Lung microvascular endothelial cell (primary cell): ENCODE measurements at regions not wholly inside any gene's neighbourhood (a gene's known extent, or its start where the extent isn't known, plus 50 kb on each side); places are given as distances from the start of the nearest gene placed in this dataset.
"Not testable (repeated sequence)": the region's sequence is repeated elsewhere in the genome, so short reads cannot be mapped to it uniquely, and the experiment has no call there.

Source experiments
- DNase-seq, 2 donors: peaks; one replicate each; pipeline versions ENCODE4 v3.0.0 to v3.0.0-alpha.2; 2010; ENCODE audit warnings: low read depth in 2 of 2

DNA sequence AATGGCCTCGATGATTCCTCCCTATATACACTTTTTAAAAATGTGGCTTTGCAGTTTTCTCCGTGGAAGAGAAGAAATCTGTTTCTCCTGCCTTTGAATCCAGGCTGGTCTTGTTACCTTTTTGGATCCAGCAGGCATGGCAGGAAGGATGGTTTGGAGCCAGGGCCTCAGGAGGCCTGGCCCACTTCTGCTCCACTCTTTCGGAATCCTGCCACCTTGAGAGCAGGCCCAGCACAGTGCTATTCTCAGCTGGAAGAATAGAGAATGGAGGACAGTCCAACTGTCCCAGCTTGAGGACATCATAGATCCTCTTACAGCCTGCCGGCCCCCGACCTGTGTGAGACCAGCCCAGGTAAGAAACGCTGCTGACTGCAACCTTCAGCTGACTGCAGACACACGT lies 421.5 kb downstream of the FUT8 start:
- DNase-seq = no peak

DNA sequence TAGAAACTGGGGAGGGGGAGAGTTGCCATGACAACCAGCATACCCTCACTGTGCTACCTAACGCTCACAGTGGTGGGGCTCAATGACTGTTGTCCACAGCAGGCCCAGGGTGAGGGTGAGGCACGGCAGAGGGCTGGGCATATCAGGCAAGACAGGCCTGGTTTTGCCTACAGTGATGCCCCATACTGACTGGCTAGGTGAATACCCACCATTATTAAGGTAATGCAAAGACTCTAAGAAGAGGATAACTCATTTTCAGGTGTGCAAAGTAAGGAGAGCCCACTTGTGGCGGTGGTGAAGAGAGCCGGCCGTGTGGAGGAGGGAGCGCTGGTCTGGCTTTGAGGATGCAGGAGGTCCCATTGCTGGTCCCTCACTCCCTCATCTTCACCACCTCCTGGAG lies 422.3 kb downstream of the FUT8 start:
- no peak for DNase-seq

DNA sequence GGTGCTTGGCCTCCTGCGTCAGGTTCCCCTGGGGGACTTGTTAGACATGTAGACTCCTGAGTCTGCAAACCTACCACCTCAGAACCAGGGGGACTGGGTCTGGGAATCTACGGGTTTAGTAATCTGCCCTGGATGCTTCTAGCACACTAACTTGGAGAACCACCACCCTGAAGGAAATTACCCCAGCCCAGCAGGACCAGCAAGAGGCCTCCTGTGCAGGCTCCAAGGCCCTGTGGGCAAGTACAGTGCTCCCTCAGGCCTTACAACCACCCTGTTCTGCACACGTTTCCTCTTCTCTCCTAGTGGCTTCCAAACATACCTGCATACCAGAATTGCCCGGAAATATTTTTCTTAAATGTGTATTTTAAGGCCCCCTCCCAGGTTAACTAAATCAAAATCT lies 423.0 kb downstream of the FUT8 start:
- no peak for DNase-seq

DNA sequence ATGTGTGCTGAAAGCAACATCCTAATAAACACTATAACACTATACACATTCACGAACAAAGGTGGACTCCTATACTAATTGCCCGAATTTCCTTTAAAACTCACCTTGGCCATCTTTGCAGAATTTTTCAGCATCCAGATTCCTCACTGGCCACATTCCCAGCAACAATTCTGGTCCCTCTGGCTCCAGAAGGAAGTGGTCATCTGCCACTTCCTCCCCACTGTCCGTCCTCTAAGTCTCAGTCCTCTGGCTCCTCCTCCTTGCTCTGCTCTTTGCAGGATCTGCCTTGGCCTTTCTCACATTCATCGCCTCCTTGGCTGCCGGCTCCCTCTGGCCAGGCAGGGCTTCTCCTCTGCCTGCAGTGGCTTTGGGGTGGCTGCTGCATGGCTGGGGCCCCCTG lies 426.0 kb downstream of the FUT8 start:
- DNase-seq = no peak

DNA sequence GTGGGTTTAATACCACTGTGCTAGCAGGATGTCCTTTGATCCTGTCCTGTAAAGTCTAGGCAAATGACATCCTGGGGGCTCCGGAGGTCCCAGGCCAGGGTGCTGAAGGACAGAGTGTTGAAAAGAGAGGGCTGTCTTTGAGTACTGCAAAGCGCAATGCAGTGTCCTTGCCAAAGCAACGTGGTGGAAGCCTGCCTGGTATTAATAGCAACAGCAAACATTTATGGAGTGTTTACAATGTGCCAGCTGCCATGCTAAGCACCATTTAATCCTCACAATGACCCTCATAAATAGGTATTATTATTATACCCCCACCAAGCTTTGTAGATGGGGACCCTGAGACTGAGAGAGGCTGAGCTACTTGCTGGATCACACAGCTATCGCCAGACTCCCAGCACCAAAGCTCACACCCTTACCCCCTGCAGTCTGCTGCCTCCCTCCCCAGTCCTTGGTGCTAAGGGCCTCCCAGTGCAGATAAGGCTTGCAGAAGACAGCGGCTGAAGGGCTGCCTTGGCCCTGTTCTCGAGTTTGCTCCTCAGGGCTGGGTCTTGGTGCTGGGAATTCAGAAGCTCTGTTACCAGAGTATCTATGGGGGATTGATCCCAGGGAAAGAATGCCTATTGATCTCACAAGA lies 427.7 kb downstream of the FUT8 start:
- no peak for DNase-seq

DNA sequence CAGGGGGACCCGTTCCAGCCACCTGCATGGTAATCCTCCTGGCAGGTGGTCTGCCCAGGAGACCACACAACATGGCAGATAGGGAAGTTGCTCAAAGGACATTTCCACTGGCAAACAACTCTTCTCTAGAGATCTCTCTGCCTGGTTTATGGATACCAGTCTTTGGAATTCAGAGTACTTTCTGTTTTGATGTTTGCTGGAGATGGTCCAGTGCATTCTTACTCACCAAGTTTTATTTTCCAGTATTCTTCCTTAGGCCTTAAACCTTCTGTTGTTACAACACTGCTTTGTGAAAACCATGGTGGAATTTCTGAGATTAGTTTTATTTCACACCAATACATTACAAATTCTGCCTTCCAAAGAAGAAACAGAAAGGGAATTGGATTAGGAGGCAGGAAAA lies 428.3 kb downstream of the FUT8 start:
- DNase-seq = no peak

DNA sequence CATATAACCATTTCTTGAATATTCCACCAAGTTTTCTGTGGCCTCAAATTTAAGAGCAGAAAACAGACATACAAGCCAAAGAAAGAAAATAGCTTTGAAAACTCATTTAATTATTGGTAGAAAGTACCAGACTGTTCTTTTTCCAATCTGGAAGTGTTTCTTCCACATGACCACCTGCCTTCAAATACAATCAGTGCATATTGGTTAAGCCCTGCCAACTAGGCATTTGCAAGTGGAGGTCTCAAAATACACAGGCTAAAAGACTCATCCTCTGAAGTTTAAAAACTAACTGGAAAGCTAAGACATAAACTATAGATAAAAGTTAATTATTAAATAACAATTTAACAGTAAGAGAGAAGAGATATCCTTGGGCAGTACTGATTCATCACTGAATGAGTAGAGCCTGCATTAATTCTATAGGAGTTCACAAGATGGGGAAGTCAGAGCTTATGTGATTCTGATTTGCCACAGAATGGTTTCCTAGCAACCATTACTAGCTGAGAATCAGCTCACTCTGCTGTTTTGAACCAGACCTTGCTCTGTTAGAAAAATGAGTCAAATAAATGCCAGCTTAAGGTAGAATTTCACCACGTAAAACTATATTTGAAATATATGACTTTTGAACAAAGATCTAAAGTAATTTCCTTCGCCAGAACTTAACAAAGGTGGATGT lies 433.8 kb downstream of the FUT8 start:
- DNase-seq = no peak

DNA sequence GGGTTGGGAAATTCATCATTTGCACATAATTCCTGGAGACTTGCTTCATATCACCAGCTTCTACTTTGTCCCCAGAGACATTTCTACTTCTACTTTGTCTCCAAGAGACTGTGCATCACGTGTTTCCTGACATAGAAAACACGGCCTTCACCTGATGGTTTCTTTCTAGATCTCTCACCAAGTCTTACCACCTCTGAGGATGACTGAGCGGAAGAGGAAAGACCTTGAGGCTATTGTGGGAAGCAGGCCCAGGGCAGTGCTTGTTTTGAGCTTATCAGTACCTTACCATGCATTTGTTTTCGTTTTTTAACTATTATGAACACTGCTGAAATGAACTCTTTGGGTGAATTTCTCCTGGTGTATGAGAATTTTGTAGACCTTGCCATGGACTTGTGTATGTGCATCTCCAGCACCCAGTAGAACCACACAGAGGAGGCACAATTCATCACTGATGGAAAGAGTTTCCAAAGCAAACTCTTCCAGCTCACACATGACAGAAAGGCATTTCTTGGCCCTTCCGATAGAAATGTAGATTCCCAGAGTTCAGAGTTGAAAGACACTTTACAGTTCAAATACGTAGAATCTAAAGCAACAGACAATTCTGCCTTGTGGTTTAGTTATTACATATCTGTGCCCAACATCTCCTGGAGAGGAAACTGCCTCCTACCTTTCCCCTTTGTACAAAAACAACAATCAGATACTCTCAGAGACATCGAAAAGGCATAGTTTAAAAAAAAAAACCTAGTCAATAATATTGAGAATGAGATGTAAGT lies 434.7 kb downstream of the FUT8 start:
- DNase-seq = no peak

DNA sequence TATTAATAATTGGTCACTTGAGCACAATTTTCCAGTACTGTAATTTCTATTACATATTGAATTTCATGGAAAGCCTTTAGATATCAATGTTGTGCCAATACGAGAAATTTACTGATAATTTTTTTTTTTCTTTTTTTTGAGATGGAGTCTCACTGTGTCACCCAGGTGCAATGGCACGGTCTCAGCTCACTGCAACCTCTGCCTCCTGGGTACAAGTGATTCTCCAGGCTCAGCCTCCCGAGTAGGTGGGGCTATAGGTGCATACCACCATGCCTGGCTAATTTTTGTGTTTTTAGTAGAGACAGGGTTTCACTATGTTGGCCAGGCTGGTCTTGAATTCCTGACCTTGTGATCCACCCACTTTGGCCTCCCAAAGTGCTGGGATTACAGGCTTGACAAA lies 435.4 kb downstream of the FUT8 start:
- not testable (repeated sequence) for DNase-seq

DNA sequence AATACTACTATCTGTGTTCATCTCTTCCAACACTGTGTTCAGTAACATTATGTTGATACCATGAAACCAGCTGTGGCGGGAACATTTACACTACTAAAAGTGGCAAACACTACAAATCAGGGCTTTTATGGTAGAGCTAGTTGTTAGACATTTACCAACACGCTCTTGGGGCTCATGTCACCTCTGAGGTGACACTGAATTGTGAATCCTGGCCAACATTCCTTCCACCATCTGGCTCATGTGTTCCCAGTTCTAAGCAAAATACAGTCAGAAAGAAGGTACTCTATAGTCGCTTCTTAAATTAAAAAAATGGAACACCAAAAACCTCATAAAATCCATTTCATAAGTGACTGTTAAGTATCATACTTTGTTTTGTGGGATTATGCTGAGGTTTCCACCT lies 436.6 kb downstream of the FUT8 start:
- DNase-seq = no peak

DNA sequence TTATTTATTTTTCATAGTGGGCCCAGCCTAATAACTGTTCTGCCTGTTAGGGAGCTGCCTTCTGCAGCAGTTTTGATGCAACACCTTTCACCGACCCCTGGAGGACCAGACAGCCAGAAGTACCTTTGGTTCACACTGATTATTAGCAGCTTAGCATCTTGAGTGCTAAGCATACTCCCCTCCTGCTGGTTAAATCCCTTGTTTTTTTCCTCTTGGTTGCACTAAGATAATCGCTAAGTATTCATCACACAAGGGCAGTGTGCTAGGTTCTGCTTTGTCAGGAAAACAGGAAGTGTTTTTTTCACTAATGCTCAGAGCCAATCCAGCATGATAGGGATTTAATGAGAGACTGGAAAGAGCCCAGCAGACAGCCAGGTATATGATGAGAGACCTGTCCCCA lies 437.0 kb downstream of the FUT8 start:
- DNase-seq = peak in 1 of 2 donors; percentile 9

DNA sequence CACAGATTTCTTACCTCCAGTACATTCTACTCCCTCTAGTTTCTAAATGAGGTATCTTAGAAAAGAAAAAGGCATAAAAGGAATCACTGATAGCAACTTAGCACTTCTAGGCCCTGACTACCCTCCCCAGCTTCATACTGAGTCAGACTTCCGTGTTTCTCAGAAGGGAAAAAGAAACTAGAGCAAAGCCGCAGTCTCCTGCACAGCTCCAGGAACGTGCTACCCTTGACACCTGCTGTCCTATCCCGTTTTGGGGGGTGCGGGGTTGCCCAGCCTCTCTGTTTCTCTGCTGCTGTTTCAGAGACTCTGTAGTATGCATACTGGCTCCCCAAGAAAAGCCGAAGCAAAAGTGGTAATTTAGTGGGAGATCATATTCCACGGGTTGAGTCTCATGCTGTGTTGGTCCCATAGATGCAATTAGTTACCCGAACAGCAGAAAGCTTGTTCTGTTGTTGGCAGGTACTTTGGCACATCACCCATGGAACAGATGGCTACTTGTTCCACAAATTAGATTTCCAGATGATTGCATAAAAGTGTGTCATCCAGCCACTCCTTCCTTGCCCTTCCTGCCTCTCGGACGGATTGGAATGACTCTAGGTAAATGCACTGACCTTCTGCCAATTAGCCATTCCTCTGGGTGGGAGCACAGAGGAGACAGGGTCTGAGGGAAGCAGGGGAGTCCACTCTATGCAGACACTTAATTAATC lies 438.1 kb downstream of the FUT8 start:
- DNase-seq = peak in 1 of 2 donors; percentile 46

DNA sequence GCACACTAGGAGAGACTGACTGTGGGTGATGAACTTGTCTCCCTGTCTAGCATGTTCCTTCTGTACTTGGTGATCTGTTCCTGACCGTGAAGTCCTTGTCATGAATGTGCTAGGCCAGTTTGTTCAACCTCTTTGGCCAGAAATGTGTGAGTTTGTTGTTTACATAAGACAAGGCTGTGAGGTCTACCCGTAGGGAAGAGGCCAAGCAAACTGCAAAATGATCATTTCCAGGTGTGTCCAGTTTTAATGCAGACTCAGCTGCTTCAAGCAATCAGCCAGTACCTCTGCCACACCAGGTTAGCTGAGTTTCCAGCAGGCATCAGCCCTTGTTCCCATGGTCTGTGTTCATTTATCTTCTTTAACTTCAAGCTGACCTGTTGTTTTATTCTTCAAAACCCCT lies 440.2 kb downstream of the FUT8 start:
- no peak for DNase-seq

DNA sequence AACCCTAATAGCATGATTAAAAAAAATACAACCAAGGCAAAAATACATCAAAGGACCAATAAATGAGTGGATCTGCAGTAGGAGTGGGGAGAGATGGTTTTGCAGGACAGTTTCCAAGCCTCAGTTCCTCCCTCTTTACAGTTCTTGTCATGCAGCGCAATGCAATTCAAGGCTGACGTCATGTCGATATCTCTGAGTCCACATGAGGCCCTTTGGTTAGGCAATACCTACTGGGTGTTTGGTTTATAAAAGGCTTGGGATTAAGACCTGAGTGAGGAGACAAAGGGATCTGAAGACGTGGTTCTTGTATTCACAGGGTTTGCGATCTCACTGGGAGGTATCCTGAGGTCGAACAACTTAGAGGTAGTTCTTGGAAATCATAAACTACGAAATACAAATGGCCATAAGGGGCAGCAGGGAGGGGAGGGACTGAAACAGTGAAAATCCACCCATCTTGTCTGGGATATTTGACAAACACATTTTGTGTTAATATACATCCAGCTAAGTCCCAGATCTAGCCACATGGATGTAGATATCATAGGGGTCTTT lies 441.0 kb downstream of the FUT8 start:
- no peak for DNase-seq

DNA sequence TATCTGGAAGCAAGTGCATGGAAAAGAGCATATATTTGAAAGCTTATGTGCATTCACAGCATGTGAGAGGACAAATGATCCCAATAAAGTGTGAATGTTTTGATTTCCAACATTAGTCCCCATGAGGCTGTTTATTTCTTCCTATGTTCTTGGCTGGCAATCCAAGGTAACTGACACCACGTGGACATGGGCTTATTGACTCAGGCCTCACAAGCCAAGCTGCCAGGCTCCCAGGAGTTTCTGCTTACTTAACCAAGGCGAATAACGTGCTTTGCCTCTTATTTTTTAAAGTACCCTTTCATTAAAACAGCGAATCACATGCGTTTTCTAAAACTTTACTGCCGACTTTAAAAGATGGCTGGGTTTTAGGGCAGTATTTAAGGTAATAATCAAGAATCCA lies 441.7 kb downstream of the FUT8 start:
- DNase-seq = no peak

DNA sequence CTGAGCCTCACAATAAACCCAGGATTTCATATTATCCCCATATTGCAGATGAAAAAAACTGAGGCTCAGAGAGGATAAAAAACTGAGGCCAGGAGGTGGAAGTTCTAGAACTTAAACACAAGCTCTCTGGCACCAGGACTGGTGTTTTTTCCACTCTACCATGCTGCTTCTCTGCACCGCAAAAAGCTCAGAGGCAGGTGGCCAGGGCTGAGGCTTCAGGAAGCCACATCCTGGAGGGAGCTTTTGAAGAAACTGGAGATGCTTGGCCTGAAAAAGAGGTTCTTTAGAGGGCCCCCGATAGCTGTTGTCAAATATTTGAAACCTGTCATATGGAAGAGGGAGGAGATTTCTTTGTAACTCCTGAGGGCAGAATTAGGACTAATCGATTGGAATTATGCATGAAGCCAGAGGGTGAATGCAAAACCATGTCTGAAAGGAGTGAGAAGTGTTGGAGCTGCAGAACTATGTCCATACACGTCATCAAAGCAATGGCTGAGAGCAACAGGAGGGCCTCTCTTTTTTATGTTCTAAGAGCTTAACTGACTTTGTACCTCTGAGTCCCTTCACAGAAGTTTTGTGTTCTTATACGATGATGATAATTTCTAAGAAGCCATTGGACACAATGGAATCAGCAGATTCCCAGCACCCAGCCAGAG lies 448.6 kb downstream of the FUT8 start:
- no peak for DNase-seq

DNA sequence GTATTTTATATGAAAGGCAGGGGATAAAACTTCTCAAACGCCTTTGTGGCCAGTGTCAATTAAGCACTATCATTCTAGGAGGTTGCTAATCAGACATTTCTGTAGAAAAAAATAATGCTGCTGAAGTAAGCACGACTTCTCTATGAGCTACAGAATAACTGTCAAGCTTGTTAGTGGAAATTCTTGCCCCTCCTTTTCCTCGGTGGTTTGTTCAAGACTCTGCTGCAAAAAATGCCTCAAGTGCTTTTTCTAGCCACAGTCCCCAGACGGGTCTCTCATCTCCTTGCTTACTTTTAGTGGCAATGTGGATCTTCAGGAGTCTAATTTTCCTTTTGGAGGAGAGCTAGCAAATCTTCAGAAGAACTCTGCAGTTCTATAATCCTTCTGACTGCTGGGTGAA lies 452.0 kb downstream of the FUT8 start:
- DNase-seq = no peak

DNA sequence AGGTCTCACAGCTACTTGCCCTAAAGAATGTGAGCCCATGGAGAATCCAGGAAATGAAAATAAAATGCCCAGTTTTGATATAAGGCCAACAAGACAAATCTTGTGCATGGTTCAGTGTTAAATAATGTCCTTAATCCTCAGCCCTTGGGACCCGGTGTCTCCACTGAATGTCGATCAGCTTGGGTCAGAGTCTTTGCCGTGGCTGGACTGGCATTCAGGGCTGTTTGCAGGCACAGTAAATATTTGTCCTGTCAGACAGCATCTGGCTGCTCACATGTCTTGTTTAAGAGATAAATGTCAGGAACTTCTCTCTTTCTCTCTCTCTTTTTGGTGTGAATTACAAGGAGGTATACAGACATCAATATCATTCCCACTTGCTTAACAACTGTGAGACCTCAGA lies 452.5 kb downstream of the FUT8 start:
- DNase-seq = no peak

DNA sequence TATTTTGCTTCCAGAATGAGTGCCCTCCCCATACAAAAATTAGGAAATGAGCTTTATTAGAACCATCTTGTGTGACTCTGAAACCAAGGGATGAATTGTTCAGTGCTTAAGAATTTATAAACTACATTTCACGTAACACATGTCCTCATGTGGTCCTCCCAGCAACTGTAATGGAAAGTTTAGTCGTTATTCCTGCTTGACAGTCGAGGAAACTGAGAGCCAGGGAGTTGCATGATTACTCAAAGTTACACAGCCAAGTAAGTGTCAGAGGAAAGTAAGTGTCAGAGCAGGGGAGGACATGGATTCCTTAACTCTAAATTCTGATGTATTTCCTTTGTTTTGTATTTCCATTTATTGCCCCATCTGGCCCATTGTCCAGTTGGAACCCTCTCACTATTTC lies 453.9 kb downstream of the FUT8 start:
- no peak for DNase-seq

DNA sequence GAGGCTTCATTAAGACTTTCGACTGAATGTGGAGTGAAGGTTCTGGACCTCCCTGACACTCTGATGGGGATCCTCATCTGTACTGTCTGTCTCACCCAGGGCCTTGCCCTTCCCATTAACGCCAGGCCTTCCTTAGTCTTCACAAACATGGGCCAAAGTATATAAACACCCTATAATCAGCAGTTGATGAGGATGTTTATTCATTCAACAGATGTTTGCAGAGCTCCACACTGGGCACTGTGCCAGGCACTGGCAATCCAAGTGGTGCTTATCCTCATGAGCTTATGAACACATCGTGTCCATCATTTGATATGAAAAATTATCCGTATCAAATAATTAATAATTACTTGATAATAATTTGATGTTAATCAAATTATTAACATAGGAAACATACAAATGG lies 454.4 kb downstream of the FUT8 start:
- DNase-seq = peak in 1 of 2 donors; percentile 17

DNA sequence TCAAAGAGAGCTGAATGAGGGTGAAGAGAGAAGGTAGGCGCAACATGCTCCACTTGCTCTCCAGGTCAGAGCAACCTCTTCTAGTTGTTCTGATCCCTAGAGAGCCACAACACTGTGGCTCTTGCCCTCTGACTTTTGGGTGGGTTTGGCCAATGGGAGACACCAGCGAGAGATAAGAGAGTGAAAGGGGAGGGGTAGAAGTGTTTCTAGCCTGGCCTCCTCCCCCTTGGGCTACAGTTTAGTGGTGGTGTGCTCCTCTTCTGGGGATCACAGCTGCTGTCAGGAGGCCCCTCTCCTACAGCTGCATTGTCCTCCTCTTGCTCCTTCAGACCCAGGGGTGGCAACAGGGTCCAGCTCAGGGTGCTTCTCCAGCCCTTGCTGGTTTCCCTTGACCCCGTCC lies 454.8 kb downstream of the FUT8 start:
- DNase-seq = no peak

DNA sequence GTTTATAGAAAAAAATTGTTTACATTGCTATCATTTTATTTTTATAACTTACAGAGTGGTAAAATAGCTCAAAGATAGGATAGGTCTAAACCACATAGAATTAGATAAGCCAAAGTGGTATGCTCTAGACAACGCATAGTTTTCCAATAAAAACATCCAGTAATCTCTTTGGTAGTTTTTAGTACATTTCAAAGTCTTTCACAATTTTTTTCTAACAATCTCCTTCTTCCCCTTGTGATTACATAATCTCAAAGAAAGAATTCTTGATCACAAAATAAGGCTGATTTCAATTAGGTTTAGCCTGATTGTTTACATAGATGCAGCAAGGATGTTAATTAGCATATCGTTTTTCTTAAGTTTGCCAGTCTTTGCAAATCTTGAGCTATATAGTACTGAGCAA lies 460.0 kb downstream of the FUT8 start:
- DNase-seq = no peak
